Astrocyte of the spinal cord (primary cell): ENCODE measurements at regions not wholly inside any gene's neighbourhood (a gene's known extent, or its start where the extent isn't known, plus 50 kb on each side); places are given as distances from the start of the nearest gene placed in this dataset.
A peak's percentile ranks its signal among the peaks of the same experiment; 100 is the strongest.

Experiments
- DNase-seq: peaks from one replicate; pipeline ENCODE4 v3.0.0; 2011; ENCODE audit warnings: low read depth, low spot score
- H3K4me3 ChIP-seq: 2 replicates; pipeline ENCODE4 v1.5.1; 2011; ENCODE audit warnings: low read depth, mild to moderate bottlenecking, low read length, moderate library complexity
- CTCF ChIP-seq: IDR thresholded peaks from 2 replicates; pipeline ENCODE4 v1.5.1; 2012; ENCODE audit warnings: low read depth, mild to moderate bottlenecking, low read length, inconsistent platforms
- in situ Hi-C: cut with HindIII; loops from 2 replicates; pipeline ENCODE4 v1.10.0; 2017; ENCODE audit warnings: low sequenced_read_pairs

- in situ Hi-C loops, result no loop called here
- no peak overlapping the region for H3K4me3 ChIP-seq
- no peak for DNase-seq
- no peak for TF ChIP-seq CTCF
Measured at GRCh38 chr2:161101406-161101805, 58.8 kb upstream of the TANK start.

- in situ Hi-C loops, result no loop called here
- peak; percentile 19 for DNase-seq
- no peak for TF ChIP-seq CTCF
- H3K4me3 ChIP-seq, result no peak overlapping the region
Measured at GRCh38 chr2:161102770-161103450, 57.3 kb upstream of the TANK start.

GRCh38 chr2:161103451-161103831, 56.8 kb upstream of the TANK start:
- DNase-seq, result no peak
- no peak overlapping the region for H3K4me3 ChIP-seq
- in situ Hi-C loops, result no loop called here
- TF ChIP-seq CTCF, result no peak

GRCh38 chr2:161104054-161104553, 56.1 kb upstream of the TANK start:
- no peak for DNase-seq
- no peak overlapping the region for H3K4me3 ChIP-seq
- TF ChIP-seq CTCF, result no peak
- in situ Hi-C loops, result no loop called here

- no peak for TF ChIP-seq CTCF
- H3K4me3 ChIP-seq, result no peak overlapping the region
- in situ Hi-C loops, result no loop called here
- DNase-seq, result no peak
Measured at GRCh38 chr2:161107265-161107664, 53.0 kb upstream of the TANK start.
